Thymus (tissue), 11 donors: ENCODE measurements at regions not wholly inside any gene's neighbourhood (a gene's known extent, or its start where the extent isn't known, plus 50 kb on each side); places are given as distances from the start of the nearest gene placed in this dataset.

Experiments used
- DNase-seq, 9 donors: peaks; one replicate each; pipeline ENCODE4 v3.0.0-alpha.2; 2013; ENCODE audit warnings: low spot score in 9 of 9, low read depth in 6 of 9, missing footprints in 1 of 9
- H3K27ac ChIP-seq, 2 donors: one replicate each; pipeline ENCODE4 v1.5.1; 2013; ENCODE audit warnings: control low read depth in 1 of 2, low read depth in 1 of 2, low read length in 1 of 2, mild to moderate bottlenecking in 1 of 2, moderate library complexity in 1 of 2
- H3K27me3 ChIP-seq, 2 donors: one replicate each; pipeline ENCODE4 v1.5.1; 2013; ENCODE audit warnings: low read length in 1 of 2; ENCODE audit not compliant: control insufficient read depth in 2 of 2, insufficient read depth in 1 of 2
- H3K36me3 ChIP-seq, 2 donors: one replicate each; pipeline ENCODE4 v1.5.1; 2013; ENCODE audit warnings: low read length in 1 of 2, mild to moderate bottlenecking in 1 of 2, moderate library complexity in 1 of 2; ENCODE audit not compliant: control insufficient read depth in 2 of 2, insufficient read depth in 2 of 2
- H3K4me1 ChIP-seq, 2 donors: one replicate each; pipeline ENCODE4 v1.5.1; 2013; ENCODE audit warnings: low read length in 2 of 2; ENCODE audit not compliant: control insufficient read depth in 2 of 2, insufficient read depth in 2 of 2
- H3K4me3 ChIP-seq, 2 donors: one replicate each; pipeline ENCODE4 v1.5.1; 2013; ENCODE audit warnings: low read length in 2 of 2, control low read depth in 1 of 2, mild to moderate bottlenecking in 1 of 2
- H3K9me3 ChIP-seq, 2 donors: one replicate each; pipeline ENCODE4 v1.5.1; 2013; ENCODE audit warnings: low read length in 1 of 2, mild to moderate bottlenecking in 1 of 2; ENCODE audit not compliant: control insufficient read depth in 2 of 2, insufficient read depth in 1 of 2
- WGBS: extraction: QIAGEN DNeasy Blood & Tissue Kit; methylation state at CpG from one replicate; pipeline ENCODE4 v1.1.7; 2013; 5-methylcytosine and 5-hydroxymethylcytosine counted together
- donor health status: healthy.

- Histone ChIP-seq H3K27ac (no peak overlapping the region), H3K4me1 (no peaks in the 10 kb centered on the region), H3K36me3 (no peaks in the 10 kb centered on the region), H3K27me3 (no peaks in the 10 kb centered on the region), H3K9me3 (no peaks in the 10 kb centered on the region), H3K4me3 (no peak overlapping the region)
- DNase-seq, result no peak
- WGBS, result 64% methylated on average over 3 of the region's 3 CpGs
These were observed 1414.7 kb downstream of the PLA2G4A start for GRCh38 chr1:188243456-188243855.

- no peaks in the 10 kb centered on the region for H3K4me1 ChIP-seq
- H3K36me3 ChIP-seq, result no peaks in the 10 kb centered on the region
- no peak overlapping the region for H3K27ac ChIP-seq
- no peak overlapping the region for H3K4me3 ChIP-seq
- H3K9me3 ChIP-seq, result no peaks in the 10 kb centered on the region
- H3K27me3 ChIP-seq, result no peaks in the 10 kb centered on the region
- WGBS, result 89% methylated on average over 1 of the region's 1 CpG
- DNase-seq, result no peak
These were observed 1415.9 kb downstream of the PLA2G4A start for GRCh38 chr1:188244681-188245080.

- no peaks in the 10 kb centered on the region for H3K9me3 ChIP-seq
- H3K4me3 ChIP-seq, result no peak overlapping the region
- no peaks in the 10 kb centered on the region for H3K36me3 ChIP-seq
- no peaks in the 10 kb centered on the region for H3K4me1 ChIP-seq
- DNase-seq, result no peak
- H3K27me3 ChIP-seq, result no peaks in the 10 kb centered on the region
- WGBS, result 3% methylated on average over 1 of the region's 1 CpG
- H3K27ac ChIP-seq, result no peak overlapping the region
These were observed 1418.5 kb downstream of the PLA2G4A start for GRCh38 chr1:188247255-188247654.

- H3K27me3 ChIP-seq, result no peaks in the 10 kb centered on the region
- no peak overlapping the region for H3K27ac ChIP-seq
- H3K9me3 ChIP-seq, result no peaks in the 10 kb centered on the region
- H3K4me3 ChIP-seq, result no peak overlapping the region
- 42% methylated on average over 2 of the region's 2 CpGs for WGBS
- H3K36me3 ChIP-seq, result no peaks in the 10 kb centered on the region
- no peaks in the 10 kb centered on the region for H3K4me1 ChIP-seq
- no peak for DNase-seq
These were observed 1421.1 kb downstream of the PLA2G4A start for GRCh38 chr1:188249811-188250210.

GRCh38 chr1:188251036-188251435, 1422.3 kb downstream of the PLA2G4A start:
- Histone ChIP-seq H3K36me3 (no peaks in the 10 kb centered on the region), H3K27ac (no peak overlapping the region), H3K9me3 (no peaks in the 10 kb centered on the region), H3K27me3 (no peaks in the 10 kb centered on the region), H3K4me1 (no peaks in the 10 kb centered on the region), H3K4me3 (no peak overlapping the region)
- WGBS, result 93% methylated on average over 1 of the region's 1 CpG
- no peak for DNase-seq

- Histone ChIP-seq H3K4me1 (no peaks in the 10 kb centered on the region), H3K36me3 (no peaks in the 10 kb centered on the region), H3K27me3 (no peaks in the 10 kb centered on the region), H3K27ac (no peak overlapping the region), H3K4me3 (no peak overlapping the region), H3K9me3 (peaks cover 0 to 9% of the 10 kb centered on the region in 2 donors)
- WGBS, result 52% methylated on average over 4 of the region's 4 CpGs
- no peak for DNase-seq
These were observed 1433.1 kb downstream of the PLA2G4A start for GRCh38 chr1:188261849-188262248.

- H3K36me3 ChIP-seq, result no peaks in the 10 kb centered on the region
- peaks cover 0 to 6% of the 10 kb centered on the region in 2 donors for H3K9me3 ChIP-seq
- no peaks in the 10 kb centered on the region for H3K27me3 ChIP-seq
- no peak overlapping the region for H3K4me3 ChIP-seq
- WGBS, result 93% methylated on average over 1 of the region's 1 CpG
- no peak for DNase-seq
- H3K4me1 ChIP-seq, result no peaks in the 10 kb centered on the region
- H3K27ac ChIP-seq, result no peak overlapping the region
These were observed 1441.2 kb downstream of the PLA2G4A start for GRCh38 chr1:188269956-188270355.

- WGBS, result 84% methylated on average over 1 of the region's 1 CpG
These were observed 1441.7 kb downstream of the PLA2G4A start for GRCh38 chr1:188270497-188270896.

GRCh38 chr1:188277771-188278170, 1449.0 kb downstream of the PLA2G4A start:
- H3K27me3 ChIP-seq, result no peaks in the 10 kb centered on the region
- no peaks in the 10 kb centered on the region for H3K9me3 ChIP-seq
- H3K4me3 ChIP-seq, result no peak overlapping the region
- H3K36me3 ChIP-seq, result no peaks in the 10 kb centered on the region
- H3K27ac ChIP-seq, result no peak overlapping the region
- H3K4me1 ChIP-seq, result no peaks in the 10 kb centered on the region
- no peak for DNase-seq
- whole genome bisulfite sequencing, result 98% methylated on average over 1 of the region's 1 CpG

More at GRCh38 chr1:188270497-188270896, 1441.7 kb downstream of the PLA2G4A start:
- Histone ChIP-seq H3K9me3 (peaks cover 0 to 6% of the 10 kb centered on the region in 2 donors), H3K27ac (no peak overlapping the region), H3K4me1 (no peaks in the 10 kb centered on the region), H3K27me3 (no peaks in the 10 kb centered on the region), H3K36me3 (no peaks in the 10 kb centered on the region), H3K4me3 (no peak overlapping the region)
- DNase-seq, result no peak

- DNase-seq, result no peak
- no peak overlapping the region for H3K27ac ChIP-seq
- no peaks in the 10 kb centered on the region for H3K4me1 ChIP-seq
- no peaks in the 10 kb centered on the region for H3K9me3 ChIP-seq
- H3K36me3 ChIP-seq, result no peaks in the 10 kb centered on the region
- WGBS, result 87% methylated on average over 3 of the region's 3 CpGs
- no peak overlapping the region for H3K4me3 ChIP-seq
- no peaks in the 10 kb centered on the region for H3K27me3 ChIP-seq
These were observed 1453.2 kb downstream of the PLA2G4A start for GRCh38 chr1:188281921-188282320.
